SK-N-SH (cell line): ENCODE measurements at regions not wholly inside any gene's neighbourhood (a gene's known extent, or its start where the extent isn't known, plus 50 kb on each side); places are given as distances from the start of the nearest gene placed in this dataset.

Experiments used
- CTCF ChIA-PET: fragments of 300-600, 350-600 bp; formaldehyde crosslinking; extraction: SDS; loops from one replicate; lab custom pipeline; 2021; lab: Yijun Ruan, JAX
- POLR2A ChIA-PET: fragments of 350-600 bp; sonication (Branson Sonifier 250); formaldehyde crosslinking; extraction: SDS; loops from one replicate; lab custom pipeline; 2020; ENCODE audit warnings: antibody characterized with exemption, inconsistent platforms; lab: Yijun Ruan, JAX
- DNase-seq: peaks from one replicate; pipeline ENCODE4 v3.0.0; 2012
- H2AFZ ChIP-seq: fragments of 200-600 bp; sonication (generic); 2 replicates; pipeline ENCODE4 v1.8.1; 2016; ENCODE audit warnings: antibody characterized with exemption, mild to moderate bottlenecking, low read depth
- H3F3A ChIP-seq: fragments of 200-600 bp; sonication (generic); replicated peaks from 2 replicates; pipeline ENCODE3; 2016; ENCODE audit warnings: antibody characterized with exemption, mild to moderate bottlenecking; ENCODE audit not compliant: insufficient read depth
- H3K27ac ChIP-seq, 2 experiments: fragments of 200-500 bp in 1 of 2; fragments of 200-600 bp in 1 of 2; sonication (Bioruptor generic) in 1 of 2; sonication (generic), shearing (Covaris generic) in 1 of 2; 2 replicates each; pipeline versions ENCODE4 v1.5.1 to v1.6.1; 2014 to 2016; ENCODE audit warnings: low read depth in 2 of 2, inconsistent platforms in 1 of 2, low read length in 1 of 2, mild to moderate bottlenecking in 1 of 2, mixed read lengths in 1 of 2
- H3K27me3 ChIP-seq: fragments of 200-600 bp; sonication (generic), shearing (Covaris generic); 2 replicates; pipeline ENCODE4 v1.6.1; 2016; ENCODE audit warnings: mixed run types; ENCODE audit not compliant: insufficient read depth
- H3K36me3 ChIP-seq, 2 experiments: fragments of 200-500 bp in 1 of 2; fragments of 200-600 bp in 1 of 2; sonication (Bioruptor generic) in 1 of 2; sonication (generic) in 1 of 2; replicated peaks in 1 of 2; 2 replicates each; pipeline versions ENCODE3 to v1.5.1; 2014 to 2016; ENCODE audit warnings: low read length in 1 of 2, mild to moderate bottlenecking in 1 of 2; ENCODE audit not compliant: insufficient read depth in 2 of 2, control insufficient read depth in 1 of 2
- H3K4me1 ChIP-seq, 2 experiments: fragments of 200-500 bp in 1 of 2; fragments of 200-600 bp in 1 of 2; sonication (Bioruptor generic) in 1 of 2; sonication (generic), shearing (Covaris generic) in 1 of 2; 2 replicates each; pipeline versions ENCODE4 v1.5.1 to v1.6.1; 2014 to 2016; ENCODE audit warnings: low read depth in 1 of 2, low read length in 1 of 2, mixed run types in 1 of 2; ENCODE audit not compliant: insufficient read depth in 2 of 2, control insufficient read depth in 1 of 2
- H3K4me2 ChIP-seq: fragments of 200-600 bp; sonication (generic), shearing (Covaris generic); 2 replicates; pipeline ENCODE4 v1.6.1; 2017; ENCODE audit warnings: mixed run types
- H3K4me3 ChIP-seq, 2 experiments: fragments of 200-500 bp in 1 of 2; fragments of 200-600 bp in 1 of 2; sonication (Bioruptor generic) in 1 of 2; sonication (generic), shearing (Covaris generic) in 1 of 2; 2 replicates each; pipeline versions ENCODE4 v1.5.1 to v1.8.1; 2014 to 2016; ENCODE audit warnings: low read depth in 2 of 2, inconsistent platforms in 1 of 2, low read length in 1 of 2, mild to moderate bottlenecking in 1 of 2, mixed read lengths in 1 of 2, moderate library complexity in 1 of 2
- H3K79me2 ChIP-seq: fragments of 200-600 bp; sonication (generic); 2 replicates; pipeline ENCODE4 v1.8.1; 2017; ENCODE audit warnings: mild to moderate bottlenecking; ENCODE audit not compliant: insufficient read depth
- H3K9ac ChIP-seq: fragments of 200-600 bp; sonication (generic); 2 replicates; pipeline ENCODE4 v1.6.1; 2017; ENCODE audit warnings: mixed run types
- H3K9me2 ChIP-seq: fragments of 200-600 bp; sonication (generic); 2 replicates; pipeline ENCODE4 v1.6.1; 2017; ENCODE audit warnings: mixed run types
- H3K9me3 ChIP-seq: fragments of 200-600 bp; sonication (generic); 2 replicates; pipeline ENCODE4 v1.6.1; 2017; ENCODE audit warnings: mixed run types, mild to moderate bottlenecking, moderate library complexity
- H4K20me1 ChIP-seq: fragments of 200-600 bp; sonication (generic); 2 replicates; pipeline ENCODE4 v1.6.1; 2017; ENCODE audit warnings: mild to moderate bottlenecking, mixed run types; ENCODE audit not compliant: insufficient read depth
- CHD2 ChIP-seq: fragments of 150-350 bp; IDR thresholded peaks from 2 replicates; pipeline ENCODE4 v1.6.1; 2018; ENCODE audit warnings: low read length; ENCODE audit not compliant: partially characterized antibody
- CTCF ChIP-seq: fragments of 200-600 bp; sonication (generic); IDR thresholded peaks from 2 replicates; pipeline ENCODE4 v1.6.1; 2017; ENCODE audit warnings: antibody characterized with exemption, mild to moderate bottlenecking, moderate library complexity
- ELF1 ChIP-seq: IDR thresholded peaks from 2 replicates; pipeline ENCODE4 v1.4.0; 2012
- EZH2phosphoT487 ChIP-seq: fragments of 200-600 bp; sonication (generic); IDR thresholded peaks from 2 replicates; pipeline ENCODE4 v1.6.1; 2017; ENCODE audit warnings: low read depth, mixed run types, mild to moderate bottlenecking, antibody characterized with exemption, moderate library complexity, borderline replicate concordance
- JUND ChIP-seq: IDR thresholded peaks from 2 replicates; pipeline ENCODE4 v1.4.0; 2012
- MEF2A ChIP-seq: IDR thresholded peaks from 2 replicates; pipeline ENCODE4 v1.4.0; 2012; ENCODE audit warnings: low read depth, borderline replicate concordance
- PBX3 ChIP-seq: IDR thresholded peaks from 2 replicates; pipeline ENCODE4; 2012
- POLR2AphosphoS5 ChIP-seq: IDR thresholded peaks from 2 replicates; pipeline ENCODE4 v1.6.1; 2012; ENCODE audit warnings: low read depth, low read length
- RAD21 ChIP-seq: IDR thresholded peaks from 2 replicates; pipeline ENCODE4 v1.6.1; 2012; ENCODE audit warnings: mild to moderate bottlenecking, low read length
- RFX5 ChIP-seq: IDR thresholded peaks from 2 replicates; pipeline ENCODE4 v1.6.1; 2012; ENCODE audit warnings: mild to moderate bottlenecking, improper control_type of control experiment, low read length
- RXRA ChIP-seq: IDR thresholded peaks from 2 replicates; pipeline ENCODE4 v1.4.0; 2012; ENCODE audit warnings: low read depth, mild to moderate bottlenecking, borderline replicate concordance
- SIN3A ChIP-seq: IDR thresholded peaks from 2 replicates; pipeline ENCODE4 v1.6.1; 2012; ENCODE audit warnings: low read depth, mild to moderate bottlenecking, low read length, moderate library complexity, borderline replicate concordance
- SMC3 ChIP-seq: IDR thresholded peaks from 2 replicates; pipeline ENCODE4 v1.6.1; 2012; ENCODE audit warnings: low read depth, low read length, improper control_type of control experiment
- TAF1 ChIP-seq: IDR thresholded peaks from 2 replicates; pipeline ENCODE4 v1.6.1; 2012; ENCODE audit warnings: low read depth, mild to moderate bottlenecking, low read length, moderate library complexity, borderline replicate concordance
- TEAD4 ChIP-seq: IDR thresholded peaks from 2 replicates; pipeline ENCODE4 v1.4.0; 2012; ENCODE audit warnings: mild to moderate bottlenecking, borderline replicate concordance; ENCODE audit not compliant: insufficient read depth
- USF1 ChIP-seq: IDR thresholded peaks from 2 replicates; pipeline ENCODE4 v1.4.0; 2012; ENCODE audit warnings: low read depth, borderline replicate concordance
- YY1 ChIP-seq: IDR thresholded peaks from 2 replicates; pipeline ENCODE4 v1.4.0; 2012; ENCODE audit warnings: low read depth, mild to moderate bottlenecking
- WGBS: methylation state at CpG from one replicate; pipeline ENCODE4 v1.1.6; 2017; ENCODE audit warnings: low lambda C conversion rate; 5-methylcytosine and 5-hydroxymethylcytosine counted together
- TF ChIP-seq, protein P1 (sequence below): IDR thresholded peaks from 2 replicates; pipeline ENCODE4 v1.4.0; 2012; ENCODE audit warnings: low read depth, borderline replicate concordance

DNA sequence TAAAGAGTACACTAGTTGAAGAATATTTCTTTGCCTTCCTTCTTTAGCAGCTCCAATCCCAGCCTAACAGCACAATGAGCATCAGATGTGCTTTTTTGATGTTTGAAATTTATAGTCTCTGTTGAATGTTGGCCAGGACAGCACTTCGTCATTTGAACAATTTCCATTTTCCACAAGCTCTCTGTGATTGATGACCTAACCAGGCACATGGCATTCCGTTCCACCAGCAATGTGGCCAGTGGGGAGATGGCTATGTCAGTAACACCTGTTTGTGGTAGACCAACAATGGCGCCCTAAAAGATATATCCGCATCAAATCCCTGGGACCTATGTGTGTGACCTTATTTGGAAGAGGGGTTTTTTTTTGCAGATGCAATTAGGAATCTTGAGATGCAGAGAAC, 66.8 kb downstream of the PALM2AKAP2 start:
- no peak overlapping the region for H3K4me3 ChIP-seq
- no peak overlapping the region for H3K4me2 ChIP-seq
- H3F3A ChIP-seq: no peaks in the 10 kb centered on the region
- POLR2A ChIA-PET: no interaction called here
- no peak overlapping the region for H2AFZ ChIP-seq
- WGBS: 62% methylated on average over 4 of the region's 4 CpGs
- peaks cover 39% of the 10 kb centered on the region for H4K20me1 ChIP-seq
- H3K36me3 ChIP-seq: no peaks in the 10 kb centered on the region
- H3K9ac ChIP-seq: no peak overlapping the region
- no peaks in the 10 kb centered on the region for H3K27me3 ChIP-seq
- H3K79me2 ChIP-seq: peaks cover 38% of the 10 kb centered on the region
- no peaks in the 10 kb centered on the region for H3K4me1 ChIP-seq
- H3K9me2 ChIP-seq: no peaks in the 10 kb centered on the region
- H3K27ac ChIP-seq: no peak overlapping the region
- CTCF ChIA-PET: no interaction called here
- H3K9me3 ChIP-seq: no peaks in the 10 kb centered on the region
- DNase-seq: no peak
- 0 out of 2 replicates have a peak, but pooled peaks have one; percentile 30 for TF ChIP-seq PBX3
- no peak for TF ChIP-seq TAF1

GRCh38 chr9:109852556-109852955, 72.6 kb downstream of the PALM2AKAP2 start:
- peaks cover 55% of the 10 kb centered on the region for H4K20me1 ChIP-seq
- peaks cover 66% of the 10 kb centered on the region for H3K79me2 ChIP-seq
- H3K4me2 ChIP-seq: no peak overlapping the region
- TF ChIP-seq ELF1: no peak
- no peak for TF ChIP-seq SIN3A
- TF ChIP-seq EZH2phosphoT487: no peak
- TF ChIP-seq JUND: no peak
- TF ChIP-seq USF1: no peak
- TF ChIP-seq SMC3: no peak
- no peak for TF ChIP-seq CTCF
- no peak for TF ChIP-seq PBX3
- no peak for TF ChIP-seq POLR2AphosphoS5
- no peak for TF ChIP-seq TAF1
- no peak for TF ChIP-seq MEF2A
- no peak for TF ChIP-seq RFX5
- TF ChIP-seq, protein P1, sequence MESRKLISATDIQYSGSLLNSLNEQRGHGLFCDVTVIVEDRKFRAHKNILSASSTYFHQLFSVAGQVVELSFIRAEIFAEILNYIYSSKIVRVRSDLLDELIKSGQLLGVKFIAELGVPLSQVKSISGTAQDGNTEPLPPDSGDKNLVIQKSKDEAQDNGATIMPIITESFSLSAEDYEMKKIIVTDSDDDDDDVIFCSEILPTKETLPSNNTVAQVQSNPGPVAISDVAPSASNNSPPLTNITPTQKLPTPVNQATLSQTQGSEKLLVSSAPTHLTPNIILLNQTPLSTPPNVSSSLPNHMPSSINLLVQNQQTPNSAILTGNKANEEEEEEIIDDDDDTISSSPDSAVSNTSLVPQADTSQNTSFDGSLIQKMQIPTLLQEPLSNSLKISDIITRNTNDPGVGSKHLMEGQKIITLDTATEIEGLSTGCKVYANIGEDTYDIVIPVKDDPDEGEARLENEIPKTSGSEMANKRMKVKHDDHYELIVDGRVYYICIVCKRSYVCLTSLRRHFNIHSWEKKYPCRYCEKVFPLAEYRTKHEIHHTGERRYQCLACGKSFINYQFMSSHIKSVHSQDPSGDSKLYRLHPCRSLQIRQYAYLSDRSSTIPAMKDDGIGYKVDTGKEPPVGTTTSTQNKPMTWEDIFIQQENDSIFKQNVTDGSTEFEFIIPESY: no peak
- TF ChIP-seq RAD21: no peak
- no peak for TF ChIP-seq RXRA
- TF ChIP-seq YY1: no peak
- TF ChIP-seq TEAD4: no peak
- TF ChIP-seq CHD2: no peak
- H3K9ac ChIP-seq: no peak overlapping the region
- H3K27me3 ChIP-seq: no peaks in the 10 kb centered on the region
- no peaks in the 10 kb centered on the region; a peak in 1 of 4 replicates for H3K4me1 ChIP-seq
- no peak for DNase-seq
- POLR2A ChIA-PET: no interaction called here
- H3K27ac ChIP-seq: no peak overlapping the region
- H3F3A ChIP-seq: no peaks in the 10 kb centered on the region
- H2AFZ ChIP-seq: no peak overlapping the region
- no peak overlapping the region for H3K4me3 ChIP-seq
- no peaks in the 10 kb centered on the region for H3K9me2 ChIP-seq
- no peaks in the 10 kb centered on the region for H3K36me3 ChIP-seq
- 32% methylated on average over 2 of the region's 2 CpGs for WGBS
- CTCF ChIA-PET: interaction anchor here (1.4 to 1.5 kb wide), 2 partner anchors 34 to 35 kb away, joined by 3 read pairs; no protein-coding TSS in a partner anchor
- no peaks in the 10 kb centered on the region for H3K9me3 ChIP-seq
